CD8-positive, alpha-beta memory T cell (primary cell): ENCODE measurements at regions not wholly inside any gene's neighbourhood (a gene's known extent, or its start where the extent isn't known, plus 50 kb on each side); places are given as distances from the start of the nearest gene placed in this dataset.

Experiments used
- CTCF ChIA-PET: fragments of 350-600 bp; sonication (Branson Sonifier 250); formaldehyde crosslinking; loops from one replicate; lab custom pipeline; 2021; ENCODE audit warnings: antibody characterized with exemption; lab: Charles Lee
- POLR2A ChIA-PET: fragments of 350-600 bp; sonication (Branson Sonifier 250); formaldehyde crosslinking; loops from one replicate; lab custom pipeline; 2021; ENCODE audit warnings: antibody characterized with exemption; lab: Charles Lee
- DNase-seq, 5 donors: peaks; one replicate each; pipeline versions ENCODE4 v3.0.0 to v3.0.0-alpha.2; 2020 to 2022; ENCODE audit warnings: mixed read lengths in 1 of 5
- H3K27ac ChIP-seq: one replicate; pipeline ENCODE4 v1.7.0; 2013; ENCODE audit warnings: low read depth, mild to moderate bottlenecking, low read length, moderate library complexity
- H3K27me3 ChIP-seq: 2 replicates; pipeline ENCODE4 v1.7.0; 2013; ENCODE audit warnings: low read length, mild to moderate bottlenecking; ENCODE audit not compliant: insufficient read depth, poor library complexity, severe bottlenecking
- H3K36me3 ChIP-seq: 2 replicates; pipeline ENCODE4 v1.7.0; 2013; ENCODE audit warnings: mild to moderate bottlenecking, low read length, moderate library complexity; ENCODE audit not compliant: insufficient read depth
- H3K4me1 ChIP-seq: 2 replicates; pipeline ENCODE4 v1.7.0; 2013; ENCODE audit warnings: mild to moderate bottlenecking, low read length, moderate library complexity; ENCODE audit not compliant: insufficient read depth
- H3K4me3 ChIP-seq: 2 replicates; pipeline ENCODE4 v1.7.0; 2013; ENCODE audit warnings: mild to moderate bottlenecking, low read length
- H3K9me3 ChIP-seq: 2 replicates; pipeline ENCODE4 v1.7.0; 2013; ENCODE audit warnings: mild to moderate bottlenecking, low read length
- H3K27ac Mint-ChIP-seq, 8 donors: one replicate each; pipeline ENCODE4 v1.8.0; 2020 to 2021; ENCODE audit warnings: mixed read lengths in 8 of 8, mild to moderate bottlenecking in 6 of 8, inconsistent platforms in 3 of 8, moderate library complexity in 3 of 8
- H3K27me3 Mint-ChIP-seq, 2 donors: one replicate each; pipeline ENCODE4 v1.8.0; 2020 to 2021; ENCODE audit warnings: mixed read lengths in 2 of 2, mild to moderate bottlenecking in 1 of 2, moderate library complexity in 1 of 2
- H3K36me3 Mint-ChIP-seq, 3 donors: one replicate each; pipeline ENCODE4 v1.8.0; 2020 to 2021; ENCODE audit warnings: mixed read lengths in 3 of 3, inconsistent platforms in 1 of 3, mild to moderate bottlenecking in 1 of 3
- H3K4me1 Mint-ChIP-seq, 3 donors: one replicate each; pipeline ENCODE4 v1.8.0; 2020 to 2021; ENCODE audit warnings: mixed read lengths in 3 of 3, inconsistent platforms in 1 of 3, mild to moderate bottlenecking in 1 of 3
- H3K4me3 Mint-ChIP-seq, 7 donors: one replicate each; pipeline ENCODE4 v1.8.0; 2020 to 2021; ENCODE audit warnings: mixed read lengths in 7 of 7, mild to moderate bottlenecking in 6 of 7, moderate library complexity in 4 of 7, inconsistent platforms in 2 of 7
- H3K9me3 Mint-ChIP-seq, 5 donors: one replicate each; pipeline ENCODE4 v1.8.0; 2020 to 2022; ENCODE audit warnings: mixed read lengths in 5 of 5, mild to moderate bottlenecking in 3 of 5, moderate library complexity in 2 of 5, inconsistent platforms in 1 of 5

- CTCF ChIA-PET = no interaction called here
- Histone ChIP-seq H3K4me1 (no peaks in the 10 kb centered on the region), H3K27ac (no peak overlapping the region), H3K9me3 (no peaks in the 10 kb centered on the region), H3K4me3 (no peak overlapping the region), H3K27me3 (no peaks in the 10 kb centered on the region), H3K36me3 (no peaks in the 10 kb centered on the region)
- Mint-ChIP-seq H3K4me1 (no peaks in the 10 kb centered on the region), H3K9me3 (peaks cover 0 to 5% (median 0%) of the 10 kb centered on the region in 5 donors), H3K36me3 (no peaks in the 10 kb centered on the region), H3K27me3 (no peaks in the 10 kb centered on the region), H3K27ac (no peak overlapping the region), H3K4me3 (no peak overlapping the region)
- POLR2A ChIA-PET = no interaction called here
- DNase-seq = no peak
These were observed 174.4 kb upstream of the SMC2 start for GRCh38 chr9:103919605-103920209.

- Histone ChIP-seq H3K4me3 (no peak overlapping the region), H3K27ac (no peak overlapping the region), H3K36me3 (no peaks in the 10 kb centered on the region), H3K4me1 (no peaks in the 10 kb centered on the region), H3K27me3 (no peaks in the 10 kb centered on the region), H3K9me3 (no peaks in the 10 kb centered on the region)
- Mint-ChIP-seq H3K4me1 (no peaks in the 10 kb centered on the region), H3K27me3 (no peaks in the 10 kb centered on the region), H3K36me3 (no peaks in the 10 kb centered on the region), H3K9me3 (no peaks in the 10 kb centered on the region), H3K4me3 (no peak overlapping the region), H3K27ac (no peak overlapping the region)
- ChIA-PET POLR2A (no interaction called here), CTCF (no interaction called here)
- DNase-seq = no peak
These were observed 165.7 kb upstream of the SMC2 start for GRCh38 chr9:103928442-103928841.

GRCh38 chr9:103941104-103941503 lies 153.0 kb upstream of the SMC2 start:
- Mint-ChIP-seq H3K4me1 (no peaks in the 10 kb centered on the region), H3K27me3 (no peaks in the 10 kb centered on the region), H3K36me3 (no peaks in the 10 kb centered on the region), H3K9me3 (no peaks in the 10 kb centered on the region), H3K4me3 (no peak overlapping the region), H3K27ac (no peak overlapping the region)
- H3K36me3 ChIP-seq = no peaks in the 10 kb centered on the region
- H3K4me1 ChIP-seq = no peaks in the 10 kb centered on the region
- ChIA-PET POLR2A (no interaction called here), CTCF (no interaction called here)
- H3K9me3 ChIP-seq = no peaks in the 10 kb centered on the region
- DNase-seq = no peak
- no peaks in the 10 kb centered on the region for H3K27me3 ChIP-seq
- H3K27ac ChIP-seq = no peak overlapping the region
- no peak overlapping the region for H3K4me3 ChIP-seq

- CTCF ChIA-PET = no interaction called here
- DNase-seq = no peak
- Histone ChIP-seq H3K36me3 (no peaks in the 10 kb centered on the region), H3K27ac (no peak overlapping the region), H3K9me3 (no peaks in the 10 kb centered on the region), H3K4me1 (no peaks in the 10 kb centered on the region), H3K27me3 (no peaks in the 10 kb centered on the region), H3K4me3 (no peak overlapping the region)
- Mint-ChIP-seq H3K27me3 (no peaks in the 10 kb centered on the region), H3K4me3 (no peak overlapping the region), H3K36me3 (no peaks in the 10 kb centered on the region), H3K9me3 (no peaks in the 10 kb centered on the region), H3K4me1 (no peaks in the 10 kb centered on the region), H3K27ac (no peak overlapping the region)
- POLR2A ChIA-PET = no interaction called here
These were observed 151.9 kb upstream of the SMC2 start for GRCh38 chr9:103942200-103942599.

GRCh38 chr9:103942651-103943050 lies 151.5 kb upstream of the SMC2 start:
- Histone ChIP-seq H3K27ac (no peak overlapping the region), H3K36me3 (no peaks in the 10 kb centered on the region), H3K27me3 (no peaks in the 10 kb centered on the region), H3K4me3 (no peak overlapping the region), H3K9me3 (no peaks in the 10 kb centered on the region), H3K4me1 (no peaks in the 10 kb centered on the region)
- no peaks in the 10 kb centered on the region for H3K27me3 Mint-ChIP-seq
- no peak overlapping the region for H3K4me3 Mint-ChIP-seq
- no peak overlapping the region for H3K27ac Mint-ChIP-seq
- CTCF ChIA-PET = no interaction called here
- H3K36me3 Mint-ChIP-seq = no peaks in the 10 kb centered on the region
- H3K9me3 Mint-ChIP-seq = no peaks in the 10 kb centered on the region
- no peaks in the 10 kb centered on the region for H3K4me1 Mint-ChIP-seq
- no peak for DNase-seq
- POLR2A ChIA-PET = no interaction called here

GRCh38 chr9:103949096-103949495 lies 145.0 kb upstream of the SMC2 start:
- H3K27me3 Mint-ChIP-seq = peaks cover 0 to 1% of the 10 kb centered on the region in 2 donors
- Histone ChIP-seq H3K36me3 (no peaks in the 10 kb centered on the region), H3K27ac (no peak overlapping the region), H3K9me3 (no peaks in the 10 kb centered on the region), H3K4me3 (no peak overlapping the region), H3K27me3 (no peaks in the 10 kb centered on the region), H3K4me1 (no peaks in the 10 kb centered on the region)
- no peak for DNase-seq
- no peaks in the 10 kb centered on the region for H3K9me3 Mint-ChIP-seq
- CTCF ChIA-PET = no interaction called here
- no peak overlapping the region for H3K27ac Mint-ChIP-seq
- H3K36me3 Mint-ChIP-seq = no peaks in the 10 kb centered on the region
- H3K4me3 Mint-ChIP-seq = no peak overlapping the region
- POLR2A ChIA-PET = no interaction called here
- H3K4me1 Mint-ChIP-seq = no peaks in the 10 kb centered on the region

- CTCF ChIA-PET = no interaction called here
- no peaks in the 10 kb centered on the region for H3K27me3 ChIP-seq
These were observed 116.9 kb upstream of the SMC2 start for GRCh38 chr9:103977163-103977562.

GRCh38 chr9:103978396-103978795 lies 115.7 kb upstream of the SMC2 start:
- Mint-ChIP-seq H3K36me3 (no peaks in the 10 kb centered on the region), H3K27me3 (no peaks in the 10 kb centered on the region), H3K4me3 (no peak overlapping the region), H3K27ac (no peak overlapping the region), H3K4me1 (no peaks in the 10 kb centered on the region), H3K9me3 (peaks cover 0 to 1% (median 0%) of the 10 kb centered on the region in 5 donors)
- DNase-seq = no peak
- H3K27ac ChIP-seq = no peak overlapping the region
- H3K36me3 ChIP-seq = no peaks in the 10 kb centered on the region
- H3K9me3 ChIP-seq = no peaks in the 10 kb centered on the region
- ChIA-PET POLR2A (no interaction called here), CTCF (no interaction called here)
- H3K4me3 ChIP-seq = no peak overlapping the region
- H3K27me3 ChIP-seq = no peaks in the 10 kb centered on the region
- H3K4me1 ChIP-seq = no peaks in the 10 kb centered on the region

More at GRCh38 chr9:103977163-103977562, 116.9 kb upstream of the SMC2 start:
- H3K9me3 Mint-ChIP-seq = peaks cover 0 to 7% (median 0%) of the 10 kb centered on the region in 5 donors
- POLR2A ChIA-PET = no interaction called here
- H3K27ac Mint-ChIP-seq = no peak overlapping the region
- Histone ChIP-seq H3K4me1 (no peaks in the 10 kb centered on the region), H3K36me3 (no peaks in the 10 kb centered on the region), H3K9me3 (no peaks in the 10 kb centered on the region), H3K27ac (no peak overlapping the region), H3K4me3 (no peak overlapping the region)
- no peak for DNase-seq
- H3K36me3 Mint-ChIP-seq = no peaks in the 10 kb centered on the region
- no peaks in the 10 kb centered on the region for H3K4me1 Mint-ChIP-seq
- no peak overlapping the region for H3K4me3 Mint-ChIP-seq
- no peaks in the 10 kb centered on the region for H3K27me3 Mint-ChIP-seq

GRCh38 chr9:103981912-103982311 lies 112.2 kb upstream of the SMC2 start:
- no peaks in the 10 kb centered on the region for H3K36me3 ChIP-seq
- H3K4me3 Mint-ChIP-seq = no peak overlapping the region
- H3K4me3 ChIP-seq = no peak overlapping the region
- no peaks in the 10 kb centered on the region for H3K4me1 ChIP-seq
- no peaks in the 10 kb centered on the region for H3K27me3 ChIP-seq
- no peaks in the 10 kb centered on the region for H3K4me1 Mint-ChIP-seq
- H3K27me3 Mint-ChIP-seq = peaks cover 0 to 2% of the 10 kb centered on the region in 2 donors
- H3K9me3 Mint-ChIP-seq = no peaks in the 10 kb centered on the region
- H3K27ac Mint-ChIP-seq = no peak overlapping the region
- no peaks in the 10 kb centered on the region for H3K9me3 ChIP-seq
- no peaks in the 10 kb centered on the region for H3K36me3 Mint-ChIP-seq
- no peak overlapping the region for H3K27ac ChIP-seq
- ChIA-PET CTCF (no interaction called here), POLR2A (no interaction called here)
- no peak for DNase-seq
